Spleen (tissue), 7 donors: ENCODE measurements at regions not wholly inside any gene's neighbourhood (a gene's known extent, or its start where the extent isn't known, plus 50 kb on each side); places are given as distances from the start of the nearest gene placed in this dataset.

ENCODE experiments used
- CTCF ChIP-seq, 11 experiments: fragments of 200-600 bp in 7 of 11; fragments of 450-650 bp in 4 of 11; sonication (generic) in 4 of 11; IDR thresholded peaks in 8 of 11; conservative IDR thresholded peaks in 3 of 11; 1 replicate in 7 of 11; 2 replicates in 4 of 11; pipeline versions ENCODE4 v1.4.0 to v1.8.0; 2016 to 2021; ENCODE audit warnings: antibody characterized with exemption in 11 of 11, inconsistent platforms in 4 of 11, mild to moderate bottlenecking in 1 of 11
- POLR2AphosphoS5 ChIP-seq, 3 donors: sonication (generic); formaldehyde crosslinking; IDR thresholded peaks; one replicate each; pipeline ENCODE4 v1.5.1; 2017; ENCODE audit warnings: antibody characterized with exemption in 3 of 3
- donor health status: DM: no; HTN: no; CAD: no; lungs with moderate emphysema.
- donor health status: DM: no; HTN: no; CAD: no.
- donor health status: DM: no; HTN: no; CAD: no.

DNA sequence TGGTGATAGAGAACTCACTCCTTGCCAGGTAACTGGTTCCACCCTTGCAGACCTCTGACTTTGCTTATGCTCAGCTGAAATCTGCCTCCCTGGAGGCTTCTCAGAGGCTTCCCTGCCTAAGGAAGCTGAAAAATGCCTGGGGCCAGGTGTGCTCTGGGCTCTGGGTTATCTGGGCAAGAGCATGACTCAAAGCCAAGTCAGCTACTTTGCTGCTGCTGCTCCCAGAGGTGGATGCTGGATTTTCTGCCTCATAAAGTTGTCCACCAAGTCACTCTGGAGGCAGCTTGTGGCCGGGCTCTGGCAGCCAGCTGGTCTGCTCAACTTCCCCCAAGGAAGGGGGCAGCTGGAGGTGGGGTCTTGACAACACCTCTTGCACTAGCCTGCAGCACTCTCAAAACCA, 132.7 kb downstream of the PJA1 start:
- TF ChIP-seq POLR2AphosphoS5 (IDR thresholded peaks at IDR 0.05) (no peak), CTCF (IDR thresholded peaks at IDR 0.05 in 8 of 11, conservative IDR thresholded peaks at IDR 0.05 in 3 of 11) (no peak)
